PC-3 (cell line): ENCODE measurements at regions not wholly inside any gene's neighbourhood (a gene's known extent, or its start where the extent isn't known, plus 50 kb on each side); places are given as distances from the start of the nearest gene placed in this dataset.

ENCODE experiments used
- ATAC-seq: fragments of 200-7000 bp; cut with Tn5 transposase; 2 replicates; pipeline ENCODE4 v1.9.1; 2020; ENCODE audit warnings: mild to moderate bottlenecking, moderate library complexity
- BruUV-seq: library from RNA; stranded (reverse); fragments of 400-500 nt; replicated peaks from 2 replicates; lab custom pipeline; 2021; lab: Mats Ljungman, UMichigan
- CTCF ChIA-PET: fragments of 300-600 bp; sonication (Branson Sonifier 250); formaldehyde crosslinking; loops from one replicate; lab custom pipeline; 2022; ENCODE audit warnings: antibody characterized with exemption; lab: Charles Lee
- POLR2A ChIA-PET: fragments of 300-600 bp; sonication (Branson Sonifier 250); formaldehyde crosslinking; loops from one replicate; lab custom pipeline; 2022; ENCODE audit warnings: antibody characterized with exemption; ENCODE audit not compliant: unreplicated experiment; lab: Charles Lee
- DNase-seq: peaks from one replicate; pipeline ENCODE4 v3.0.0-alpha.2; 2015
- H2AFZ ChIP-seq: fragments of 300-600 bp; sonication (generic); 2 replicates; pipeline ENCODE4 v1.6.0; 2016; ENCODE audit warnings: antibody characterized with exemption, low read length
- H3F3A ChIP-seq: fragments of 300-600 bp; sonication (generic); one replicate; pipeline ENCODE4 v1.6.0; 2017; ENCODE audit warnings: antibody characterized with exemption, low read length, control low read depth, mild to moderate bottlenecking; ENCODE audit not compliant: unreplicated experiment
- H3K27ac ChIP-seq: fragments of 300-600 bp; sonication (generic); 2 replicates; pipeline ENCODE4 v1.5.1; 2016; ENCODE audit warnings: mild to moderate bottlenecking, low read length
- H3K27me3 ChIP-seq: fragments of 300-600 bp; sonication (generic); 2 replicates; pipeline ENCODE4 v1.6.1; 2016; ENCODE audit warnings: low read length, mixed read lengths
- H3K36me3 ChIP-seq: fragments of 300-600 bp; sonication (generic); 2 replicates; pipeline ENCODE4 v1.6.1; 2016; ENCODE audit warnings: low read depth, mixed run types, low read length, mixed read lengths
- H3K4me1 ChIP-seq: fragments of 300-600 bp; sonication (generic); 2 replicates; pipeline ENCODE4 v1.5.1; 2016; ENCODE audit warnings: low read length; ENCODE audit not compliant: insufficient read depth
- H3K4me2 ChIP-seq: fragments of 300-600 bp; sonication (generic); 2 replicates; pipeline ENCODE4 v1.6.0; 2016; ENCODE audit warnings: low read length
- H3K4me3 ChIP-seq: fragments of 300-600 bp; sonication (generic); 2 replicates; pipeline ENCODE4 v1.5.1; 2016; ENCODE audit warnings: mild to moderate bottlenecking, low read length, mixed read lengths
- H3K79me2 ChIP-seq: fragments of 300-600 bp; sonication (generic); 2 replicates; pipeline ENCODE4 v1.6.1; 2017; ENCODE audit warnings: low read length, mixed read lengths
- H3K9ac ChIP-seq: fragments of 300-600 bp; sonication (generic); 2 replicates; pipeline ENCODE4 v1.6.0; 2016; ENCODE audit warnings: mild to moderate bottlenecking, low read length
- H3K9me2 ChIP-seq: fragments of 300-600 bp; sonication (generic); replicated peaks from 2 replicates; pipeline ENCODE4 v1.6.1; 2016; ENCODE audit warnings: mixed run types, low read length, mixed read lengths
- H3K9me3 ChIP-seq: fragments of 300-600 bp; sonication (generic); 2 replicates; pipeline ENCODE4 v1.6.1; 2016; ENCODE audit warnings: low read length, mixed read lengths
- H4K20me1 ChIP-seq: fragments of 300-600 bp; sonication (generic); 2 replicates; pipeline ENCODE4 v1.6.1; 2016; ENCODE audit warnings: low read length, mixed read lengths
- EZH2 ChIP-seq: fragments of 300-600 bp; sonication (generic); IDR thresholded peaks from one replicate; pipeline ENCODE4 v1.6.1; 2017; ENCODE audit warnings: antibody characterized with exemption, mild to moderate bottlenecking, low read length; ENCODE audit not compliant: unreplicated experiment
- EZH2phosphoT487 ChIP-seq: fragments of 300-600 bp; sonication (generic); IDR thresholded peaks from 2 replicates; pipeline ENCODE4 v1.6.1; 2018; ENCODE audit warnings: mild to moderate bottlenecking, antibody characterized with exemption, low read length, borderline replicate concordance
- intact Hi-C: fragments of 100-400 bp; cut with micrococcal nuclease; formaldehyde crosslinking; loops from 2 replicates; pipeline ENCODE4 v1.9.0; 2023
- TF ChIP-seq, protein P1 (sequence below): fragments of 300-600 bp; sonication (generic); conservative IDR thresholded peaks from 2 replicates; pipeline ENCODE4 v1.5.1; 2017; ENCODE audit warnings: antibody characterized with exemption, low read depth, mild to moderate bottlenecking, low read length

GRCh38 chr2:14255135-14255820 is 377.2 kb upstream of the LRATD1 start:
- CTCF ChIA-PET: no interaction called here
- H3K9ac ChIP-seq: no peak overlapping the region
- H3K4me1 ChIP-seq: no peaks in the 10 kb centered on the region
- H3K36me3 ChIP-seq: no peaks in the 10 kb centered on the region
- H3F3A ChIP-seq: no peaks in the 10 kb centered on the region
- H3K27ac ChIP-seq: no peak overlapping the region
- POLR2A ChIA-PET: no interaction called here
- H3K79me2 ChIP-seq: no peaks in the 10 kb centered on the region
- no TSS peak for BruUV-seq
- DNase-seq (no peak), ATAC-seq (no peak)
- intact Hi-C loops: no loop called here
- no peak overlapping the region for H3K4me3 ChIP-seq
- H3K27me3 ChIP-seq: 0 out of 2 replicates have a peak, but pooled peaks cover 5% of the 10 kb centered on the region
- no peaks in the 10 kb centered on the region for H4K20me1 ChIP-seq
- H2AFZ ChIP-seq: no peak overlapping the region
- H3K9me3 ChIP-seq: no peaks in the 10 kb centered on the region
- H3K9me2 ChIP-seq: no peaks in the 10 kb centered on the region
- no peak for TF ChIP-seq EZH2
- TF ChIP-seq, protein P1, sequence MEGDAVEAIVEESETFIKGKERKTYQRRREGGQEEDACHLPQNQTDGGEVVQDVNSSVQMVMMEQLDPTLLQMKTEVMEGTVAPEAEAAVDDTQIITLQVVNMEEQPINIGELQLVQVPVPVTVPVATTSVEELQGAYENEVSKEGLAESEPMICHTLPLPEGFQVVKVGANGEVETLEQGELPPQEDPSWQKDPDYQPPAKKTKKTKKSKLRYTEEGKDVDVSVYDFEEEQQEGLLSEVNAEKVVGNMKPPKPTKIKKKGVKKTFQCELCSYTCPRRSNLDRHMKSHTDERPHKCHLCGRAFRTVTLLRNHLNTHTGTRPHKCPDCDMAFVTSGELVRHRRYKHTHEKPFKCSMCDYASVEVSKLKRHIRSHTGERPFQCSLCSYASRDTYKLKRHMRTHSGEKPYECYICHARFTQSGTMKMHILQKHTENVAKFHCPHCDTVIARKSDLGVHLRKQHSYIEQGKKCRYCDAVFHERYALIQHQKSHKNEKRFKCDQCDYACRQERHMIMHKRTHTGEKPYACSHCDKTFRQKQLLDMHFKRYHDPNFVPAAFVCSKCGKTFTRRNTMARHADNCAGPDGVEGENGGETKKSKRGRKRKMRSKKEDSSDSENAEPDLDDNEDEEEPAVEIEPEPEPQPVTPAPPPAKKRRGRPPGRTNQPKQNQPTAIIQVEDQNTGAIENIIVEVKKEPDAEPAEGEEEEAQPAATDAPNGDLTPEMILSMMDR: no peak
- TF ChIP-seq EZH2phosphoT487: no peak
- no peak overlapping the region for H3K4me2 ChIP-seq

- H3K4me1 ChIP-seq: no peaks in the 10 kb centered on the region
- no peaks in the 10 kb centered on the region for H4K20me1 ChIP-seq
- H3K9me2 ChIP-seq: no peaks in the 10 kb centered on the region
- DNase-seq (no peak), ATAC-seq (no peak)
- no peak overlapping the region for H3K9ac ChIP-seq
- POLR2A ChIA-PET: no interaction called here
- no peak overlapping the region for H2AFZ ChIP-seq
- no peaks in the 10 kb centered on the region for H3K9me3 ChIP-seq
- no TSS peak for BruUV-seq
- H3F3A ChIP-seq: no peaks in the 10 kb centered on the region
- H3K79me2 ChIP-seq: no peaks in the 10 kb centered on the region
- no peak overlapping the region for H3K27ac ChIP-seq
- H3K4me3 ChIP-seq: no peak overlapping the region
- H3K36me3 ChIP-seq: no peaks in the 10 kb centered on the region
- intact Hi-C loops: no loop called here
- TF ChIP-seq EZH2 (no peak), EZH2phosphoT487 (no peak)
- TF ChIP-seq, protein P1: no peak
- 0 out of 2 replicates have a peak, but pooled peaks cover 5% of the 10 kb centered on the region for H3K27me3 ChIP-seq
- H3K4me2 ChIP-seq: no peak overlapping the region
- CTCF ChIA-PET: no interaction called here
Measured at GRCh38 chr2:14256890-14257289, 375.6 kb upstream of the LRATD1 start.

DNA sequence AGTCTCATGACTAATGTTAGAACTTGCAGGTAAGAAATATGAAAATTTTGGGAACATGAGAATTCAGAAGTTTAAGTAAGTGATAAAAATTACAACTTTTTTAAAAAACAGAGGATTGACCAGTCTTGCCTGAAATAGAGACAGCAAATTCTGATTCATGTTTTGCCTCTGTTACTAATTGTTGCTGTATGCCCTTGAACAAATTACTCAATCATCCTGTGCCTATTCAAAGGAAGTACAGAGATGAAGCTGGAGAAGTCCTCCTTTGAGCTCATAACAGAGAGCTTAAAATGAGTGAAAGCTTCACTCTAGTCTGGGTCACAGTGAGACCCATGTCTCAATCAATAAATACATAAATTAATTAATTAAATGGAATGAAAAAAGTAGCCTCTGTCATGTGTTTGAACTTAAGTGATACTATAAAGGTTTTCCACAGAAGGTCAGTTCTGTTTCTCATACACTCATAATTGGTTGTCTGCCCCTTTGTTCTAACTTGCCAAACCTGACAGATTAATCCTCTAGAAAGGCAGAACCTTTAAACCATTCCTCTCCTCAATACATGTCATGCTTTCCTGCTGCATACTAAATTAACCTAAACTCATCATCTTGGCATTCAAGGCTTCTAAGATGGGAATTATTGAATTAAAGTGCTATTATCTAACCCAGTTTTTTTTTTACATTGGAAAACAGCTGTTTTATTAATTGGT is 374.6 kb upstream of the LRATD1 start:
- H3K4me1 ChIP-seq: no peaks in the 10 kb centered on the region
- H3K9me3 ChIP-seq: no peaks in the 10 kb centered on the region
- no peaks in the 10 kb centered on the region for H4K20me1 ChIP-seq
- ChIA-PET POLR2A (no interaction called here), CTCF (no interaction called here)
- no peaks in the 10 kb centered on the region for H3K9me2 ChIP-seq
- no peak overlapping the region for H2AFZ ChIP-seq
- H3K4me3 ChIP-seq: no peak overlapping the region
- TF ChIP-seq, protein P1: no peak
- TF ChIP-seq EZH2 (no peak), EZH2phosphoT487 (no peak)
- H3K9ac ChIP-seq: no peak overlapping the region
- no peaks in the 10 kb centered on the region for H3F3A ChIP-seq
- intact Hi-C loops: no loop called here
- BruUV-seq: no TSS peak
- DNase-seq (no peak), ATAC-seq (no peak)
- 0 out of 2 replicates have a peak, but pooled peaks cover 5% of the 10 kb centered on the region for H3K27me3 ChIP-seq
- no peak overlapping the region for H3K4me2 ChIP-seq
- no peak overlapping the region for H3K27ac ChIP-seq
- H3K79me2 ChIP-seq: no peaks in the 10 kb centered on the region
- H3K36me3 ChIP-seq: no peaks in the 10 kb centered on the region
